ENCODE measurements at regions not wholly inside any gene's neighbourhood (a gene's known extent, or its start where the extent isn't known, plus 50 kb on each side); places are given as distances from the start of the nearest gene placed in this dataset.

- no peak for DNase-seq
These were observed 263.8 kb upstream of the TNRC6C start for GRCh38 chr17:77694391-77695363.

DNA sequence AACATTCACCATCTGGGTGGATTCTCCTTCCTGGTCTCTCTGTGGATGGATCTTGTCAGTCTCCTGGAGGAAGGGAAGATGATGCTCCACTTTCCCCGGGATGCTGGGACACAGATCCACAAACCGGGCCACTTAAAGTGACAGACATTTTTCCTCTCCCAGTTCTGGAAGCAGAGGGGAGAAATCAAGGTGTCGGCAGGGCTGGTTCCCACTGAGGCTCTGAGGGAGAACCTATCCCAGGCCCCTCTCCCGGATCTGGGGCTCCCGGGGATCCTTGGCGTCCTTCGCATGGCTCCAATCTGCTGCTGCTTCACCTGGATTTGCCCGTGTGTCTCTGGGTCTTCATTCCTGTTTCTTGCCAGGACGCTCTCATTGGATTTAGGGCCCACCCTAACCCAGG lies 263.1 kb upstream of the TNRC6C start:
- DNase-seq = no peak

- no peak for DNase-seq
These were observed 262.3 kb upstream of the TNRC6C start for GRCh38 chr17:77696151-77696720.

- no peak for DNase-seq
These were observed 261.6 kb upstream of the TNRC6C start for GRCh38 chr17:77696721-77697460.

GRCh38 chr17:77697480-77698400 lies 260.8 kb upstream of the TNRC6C start:
- no peak for DNase-seq

DNA sequence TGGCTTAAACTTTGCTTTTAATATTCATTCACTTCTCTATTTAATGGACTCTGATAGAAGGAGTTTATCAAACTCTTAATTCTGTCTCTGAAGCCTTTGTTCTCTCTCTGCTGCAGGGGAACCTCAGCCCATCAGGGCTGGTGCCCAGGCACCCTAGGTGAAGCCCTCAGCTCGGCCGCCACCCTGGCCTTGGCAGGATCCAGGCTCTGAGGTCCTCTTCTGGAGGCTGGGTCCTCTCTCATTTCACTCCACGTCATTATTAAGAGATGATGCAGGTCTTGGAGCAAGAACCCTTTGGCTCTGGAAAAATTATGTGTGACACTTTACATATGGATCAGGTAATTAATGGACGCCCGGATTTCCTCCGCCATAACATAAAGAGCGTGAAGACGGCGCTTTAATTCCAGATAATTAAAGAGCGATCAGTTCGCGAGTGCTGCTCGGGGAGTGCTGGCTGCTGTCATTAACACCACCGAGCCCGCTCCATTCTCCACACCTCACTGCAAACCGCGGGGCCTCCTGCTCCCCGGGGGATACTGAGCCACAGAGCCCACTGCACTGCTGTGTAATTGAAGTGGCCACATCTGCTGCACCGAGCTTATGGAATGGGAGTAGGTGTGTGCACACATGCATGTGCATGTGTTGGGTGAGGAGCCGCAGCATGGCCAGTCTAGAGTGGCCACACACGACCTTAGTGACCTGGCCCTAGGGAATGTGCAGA lies 259.4 kb upstream of the TNRC6C start:
- DNase-seq = no peak

- no peak for DNase-seq
These were observed 258.2 kb upstream of the TNRC6C start for GRCh38 chr17:77700165-77700881.

DNA sequence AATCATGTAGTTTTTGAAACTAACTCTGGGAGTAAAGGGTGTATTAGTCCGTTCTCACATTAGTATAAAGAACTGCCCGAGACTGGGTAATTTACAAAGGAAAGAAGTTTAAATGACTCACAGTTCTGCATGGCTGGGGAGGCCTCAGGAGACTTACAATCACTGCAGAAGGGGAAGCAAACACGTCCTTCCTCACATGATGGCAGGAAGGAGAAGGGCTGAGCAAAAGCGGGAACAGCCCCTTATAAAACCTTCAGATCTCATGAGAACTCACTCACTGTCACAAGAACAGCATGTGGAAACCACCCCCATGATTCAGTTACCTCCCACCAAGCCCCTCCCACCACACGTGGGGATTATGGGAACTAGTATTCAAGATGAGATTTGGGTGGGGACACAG lies 256.5 kb upstream of the TNRC6C start:
- no peak for DNase-seq

- no peak for DNase-seq
These were observed 254.3 kb upstream of the TNRC6C start for GRCh38 chr17:77704048-77704815.

DNA sequence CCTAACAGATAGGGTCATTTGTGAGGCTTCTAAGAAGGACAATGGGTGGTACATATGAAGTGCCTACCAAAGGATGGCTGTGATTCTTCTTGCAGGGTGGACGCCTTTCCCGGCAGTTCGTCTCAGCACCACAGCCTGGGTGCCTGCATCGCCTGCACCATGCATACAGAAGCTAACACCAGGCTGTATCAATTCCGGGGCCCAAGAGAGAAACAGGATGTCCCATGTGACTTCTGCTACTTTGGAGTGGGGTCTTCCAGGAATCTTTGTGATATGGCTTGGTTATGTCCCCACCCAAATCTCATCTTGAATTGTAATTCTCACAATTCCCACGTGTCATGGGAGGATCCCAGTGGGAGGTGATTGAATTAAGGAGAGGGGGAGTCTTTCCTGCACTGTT lies 251.6 kb upstream of the TNRC6C start:
- DNase-seq = no peak

DNA sequence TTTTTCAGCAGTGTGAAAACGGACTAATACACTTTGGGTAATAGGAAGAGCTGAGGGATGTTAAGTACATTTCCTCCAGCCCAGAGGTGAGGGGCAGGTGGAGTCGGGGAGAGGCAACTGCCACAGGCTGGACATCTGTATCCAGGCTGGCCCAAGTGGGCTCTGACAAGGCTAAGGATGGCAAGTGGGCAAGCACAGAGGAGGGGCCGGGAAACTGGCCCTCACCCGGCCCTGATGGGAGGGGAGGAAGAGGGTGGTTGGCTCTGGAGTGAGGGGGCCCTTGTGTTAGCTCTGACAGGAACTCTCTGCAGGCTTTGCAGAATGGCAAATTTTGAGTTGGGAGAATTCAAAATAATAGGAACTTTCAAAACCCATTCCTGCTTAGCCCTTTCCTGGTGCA lies 251.0 kb upstream of the TNRC6C start:
- no peak for DNase-seq

DNA sequence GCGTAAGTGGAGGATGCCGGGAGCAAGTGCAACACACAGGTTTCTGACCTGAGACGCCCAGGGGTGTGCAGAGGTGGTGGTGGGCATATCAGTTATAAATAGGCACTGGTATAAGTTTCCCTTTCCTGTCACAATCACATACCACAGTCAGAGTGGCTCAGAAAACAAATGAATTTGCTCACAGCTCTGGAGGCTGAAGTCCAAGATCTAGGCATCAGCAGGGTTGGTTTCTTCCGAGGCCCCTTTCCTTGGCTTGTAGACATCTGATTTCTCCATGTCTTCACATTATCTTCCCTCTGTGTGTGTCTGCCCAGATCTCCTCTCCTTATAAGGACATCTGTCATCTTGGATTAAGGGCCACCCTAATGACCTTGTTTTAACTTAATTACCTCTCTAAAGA lies 250.5 kb upstream of the TNRC6C start:
- no peak for DNase-seq

DNA sequence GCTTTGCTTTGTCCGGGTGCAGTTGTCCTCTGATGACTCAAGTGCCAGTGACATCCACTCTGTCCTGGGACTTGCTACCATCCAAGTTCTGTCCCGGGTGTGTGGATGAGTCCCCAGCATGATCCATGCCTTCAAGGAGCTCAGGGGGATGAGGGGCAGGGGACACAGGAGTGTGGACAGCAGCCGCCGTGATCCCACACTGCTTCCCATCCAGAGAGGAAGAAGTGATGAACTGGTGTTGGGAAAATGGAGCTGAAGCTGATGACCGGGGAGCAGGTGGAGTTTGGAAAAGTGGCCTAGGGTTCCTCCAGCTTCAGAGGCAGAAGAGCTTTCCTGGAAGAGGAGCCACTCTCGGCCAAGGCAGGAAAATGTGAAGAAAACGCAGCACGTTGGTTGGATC lies 249.6 kb upstream of the TNRC6C start:
- DNase-seq = no peak

DNA sequence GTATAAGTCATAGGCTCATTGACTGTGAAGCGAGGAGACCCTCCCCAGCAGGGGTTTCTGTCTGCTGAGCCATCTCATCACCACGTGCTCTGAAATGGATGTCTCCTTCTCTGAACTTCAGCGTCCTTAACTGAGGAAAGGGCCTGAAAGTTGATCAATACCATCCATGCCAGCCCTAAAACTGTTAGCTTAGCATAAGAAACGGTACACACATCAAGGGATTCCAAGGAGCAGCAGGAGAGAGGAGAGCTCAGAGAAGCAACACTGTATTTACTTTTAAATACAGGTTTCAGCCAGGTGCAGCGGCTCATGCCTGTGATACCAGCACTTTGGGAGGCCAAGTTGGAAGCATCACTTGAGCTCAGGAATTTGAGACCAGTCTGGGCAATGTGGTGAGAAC lies 248.9 kb upstream of the TNRC6C start:
- DNase-seq = no peak

DNA sequence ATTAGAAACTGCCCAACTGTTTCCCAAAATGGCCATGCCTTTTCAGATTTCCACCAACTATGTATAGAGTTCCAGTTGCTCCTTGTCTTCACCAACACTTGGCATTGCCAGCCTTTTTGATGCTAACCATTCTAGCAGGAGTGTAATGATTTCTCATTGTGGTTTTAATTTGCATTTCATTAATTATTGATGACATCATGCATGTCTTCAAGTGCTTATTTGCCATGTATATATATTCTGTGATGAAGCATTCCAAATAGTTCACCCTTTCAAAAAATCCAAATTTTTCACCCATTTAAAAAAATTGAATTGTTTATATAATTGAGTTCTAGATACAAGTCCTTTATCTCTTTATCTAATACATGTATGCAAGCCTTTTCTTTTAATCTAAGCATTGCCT lies 245.9 kb upstream of the TNRC6C start:
- no peak for DNase-seq

GRCh38 chr17:77716289-77716926 lies 242.1 kb upstream of the TNRC6C start:
- no peak for DNase-seq

- DNase-seq = no peak
These were observed 240.4 kb upstream of the TNRC6C start for GRCh38 chr17:77717941-77718668.

DNA sequence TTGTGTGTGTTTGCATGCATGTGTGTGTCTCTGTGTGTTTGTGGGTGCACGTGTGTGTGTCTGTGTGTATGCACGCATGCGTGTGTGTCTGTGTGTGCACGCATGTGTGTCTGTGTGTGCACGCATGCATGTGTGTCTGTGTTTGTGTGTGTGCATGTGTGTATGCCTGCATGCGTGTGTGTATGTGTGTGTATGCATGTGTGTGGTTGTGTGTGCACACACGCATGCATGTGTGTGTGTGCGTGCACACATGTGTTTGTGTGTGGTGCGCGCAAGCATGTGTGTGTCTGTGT lies 239.9 kb upstream of the TNRC6C start:
- no peak for DNase-seq

- DNase-seq = no peak
These were observed 238.7 kb upstream of the TNRC6C start for GRCh38 chr17:77719806-77720205.
